ENCODE measurements at regions not wholly inside any gene's neighbourhood (a gene's known extent, or its start where the extent isn't known, plus 50 kb on each side); places are given as distances from the start of the nearest gene placed in this dataset.

DNA sequence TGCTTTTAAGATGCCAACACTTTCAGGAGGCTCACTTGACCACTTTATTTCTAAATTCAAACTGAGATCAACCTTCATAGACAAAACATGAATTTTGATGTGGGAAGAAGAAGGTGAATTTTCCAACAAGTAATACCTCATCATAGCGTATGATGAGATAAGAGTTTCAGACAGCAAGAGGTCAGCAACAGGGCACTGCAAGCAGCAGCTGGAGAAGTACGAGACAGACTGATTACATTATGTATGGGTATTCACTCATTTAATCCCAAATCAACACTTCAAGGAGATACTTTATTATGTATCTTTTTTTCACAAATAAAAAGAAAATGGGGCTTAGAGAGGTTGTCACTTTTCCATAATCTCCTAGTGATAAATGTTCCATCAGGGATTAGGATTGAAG, 389.8 kb downstream of the TBC1D4 start:
- no peaks in the 10 kb centered on the region for H3K9me3 ChIP-seq (ENCODE audit: control insufficient read depth in 4 of 4, insufficient read depth in 3 of 4, low read length in 3 of 4)
- WGBS, 2 donors, result 75 to 80% methylated on average over 2 of the region's 2 CpGs
- ATAC-seq (ENCODE audit: insufficient read depth, low FRiP score), result no peak

DNA sequence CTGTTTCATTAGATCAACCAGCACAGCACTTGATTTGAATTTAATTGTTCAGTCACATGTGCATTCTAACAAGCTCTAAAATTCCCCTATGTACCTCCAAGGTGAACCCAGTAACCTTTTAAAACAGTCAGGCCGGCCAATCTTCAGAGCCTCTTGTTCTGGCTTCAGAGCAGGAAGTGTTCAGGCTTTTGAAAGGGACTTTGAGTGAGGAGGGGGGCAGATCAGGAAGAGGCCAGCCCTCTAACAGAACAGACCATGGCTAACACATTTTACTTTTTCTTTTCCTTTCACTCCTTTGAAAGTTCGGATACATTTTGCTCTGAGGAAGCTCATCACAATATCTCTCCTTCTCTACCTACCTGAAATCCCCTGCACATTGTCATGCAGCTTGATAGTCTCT, 390.3 kb downstream of the TBC1D4 start:
- no peaks in the 10 kb centered on the region for H3K36me3 ChIP-seq (ENCODE audit: control insufficient read depth in 4 of 4, insufficient read depth in 4 of 4, low read length in 4 of 4)
- no peaks in the 10 kb centered on the region for H3K27me3 ChIP-seq (ENCODE audit: control insufficient read depth in 3 of 3, insufficient read depth in 3 of 3, low read length in 2 of 3)
- H3K9ac ChIP-seq (ENCODE audit: insufficient read depth in 1 of 2, low read length in 2 of 2), result no peak overlapping the region
- no peak overlapping the region for H3K4me3 ChIP-seq
- H3K9me3 ChIP-seq (ENCODE audit: control insufficient read depth in 4 of 4, insufficient read depth in 3 of 4, low read length in 3 of 4), result no peaks in the 10 kb centered on the region
- peaks cover 0 to 9% (median 0%) of the 10 kb centered on the region in 5 donors for H3K4me1 ChIP-seq (ENCODE audit: control insufficient read depth in 5 of 5, insufficient read depth in 5 of 5, low read length in 5 of 5)
- WGBS, 2 donors, result 42 to 52% methylated on average over 2 of the region's 2 CpGs
- TF ChIP-seq, protein P1, sequence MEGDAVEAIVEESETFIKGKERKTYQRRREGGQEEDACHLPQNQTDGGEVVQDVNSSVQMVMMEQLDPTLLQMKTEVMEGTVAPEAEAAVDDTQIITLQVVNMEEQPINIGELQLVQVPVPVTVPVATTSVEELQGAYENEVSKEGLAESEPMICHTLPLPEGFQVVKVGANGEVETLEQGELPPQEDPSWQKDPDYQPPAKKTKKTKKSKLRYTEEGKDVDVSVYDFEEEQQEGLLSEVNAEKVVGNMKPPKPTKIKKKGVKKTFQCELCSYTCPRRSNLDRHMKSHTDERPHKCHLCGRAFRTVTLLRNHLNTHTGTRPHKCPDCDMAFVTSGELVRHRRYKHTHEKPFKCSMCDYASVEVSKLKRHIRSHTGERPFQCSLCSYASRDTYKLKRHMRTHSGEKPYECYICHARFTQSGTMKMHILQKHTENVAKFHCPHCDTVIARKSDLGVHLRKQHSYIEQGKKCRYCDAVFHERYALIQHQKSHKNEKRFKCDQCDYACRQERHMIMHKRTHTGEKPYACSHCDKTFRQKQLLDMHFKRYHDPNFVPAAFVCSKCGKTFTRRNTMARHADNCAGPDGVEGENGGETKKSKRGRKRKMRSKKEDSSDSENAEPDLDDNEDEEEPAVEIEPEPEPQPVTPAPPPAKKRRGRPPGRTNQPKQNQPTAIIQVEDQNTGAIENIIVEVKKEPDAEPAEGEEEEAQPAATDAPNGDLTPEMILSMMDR (IDR thresholded peaks at IDR 0.05; ENCODE audit: control extremely low read depth, extremely low read depth), result no peak
- no peak overlapping the region for H3K27ac ChIP-seq (ENCODE audit: low read depth in 1 of 2, low read length in 1 of 2)
- no peak for ATAC-seq (ENCODE audit: insufficient read depth, low FRiP score)
- peak in 2 of 3 donors; percentile 23 to 37 for DNase-seq

More for the DNA sequence above, 389.8 kb downstream of the TBC1D4 start:
- no peak overlapping the region for H3K4me3 ChIP-seq
- no peak overlapping the region for H3K9ac ChIP-seq (ENCODE audit: insufficient read depth in 1 of 2, low read length in 2 of 2)
- TF ChIP-seq, protein P1 (IDR thresholded peaks at IDR 0.05; ENCODE audit: control extremely low read depth, extremely low read depth), result no peak
- no peak overlapping the region for H3K27ac ChIP-seq (ENCODE audit: low read depth in 1 of 2, low read length in 1 of 2)
- H3K36me3 ChIP-seq (ENCODE audit: control insufficient read depth in 4 of 4, insufficient read depth in 4 of 4, low read length in 4 of 4), result no peaks in the 10 kb centered on the region
- no peak for DNase-seq
- no peaks in the 10 kb centered on the region for H3K27me3 ChIP-seq (ENCODE audit: control insufficient read depth in 3 of 3, insufficient read depth in 3 of 3, low read length in 2 of 3)
- peaks cover 0 to 9% (median 0%) of the 10 kb centered on the region in 5 donors for H3K4me1 ChIP-seq (ENCODE audit: control insufficient read depth in 5 of 5, insufficient read depth in 5 of 5, low read length in 5 of 5)

DNA sequence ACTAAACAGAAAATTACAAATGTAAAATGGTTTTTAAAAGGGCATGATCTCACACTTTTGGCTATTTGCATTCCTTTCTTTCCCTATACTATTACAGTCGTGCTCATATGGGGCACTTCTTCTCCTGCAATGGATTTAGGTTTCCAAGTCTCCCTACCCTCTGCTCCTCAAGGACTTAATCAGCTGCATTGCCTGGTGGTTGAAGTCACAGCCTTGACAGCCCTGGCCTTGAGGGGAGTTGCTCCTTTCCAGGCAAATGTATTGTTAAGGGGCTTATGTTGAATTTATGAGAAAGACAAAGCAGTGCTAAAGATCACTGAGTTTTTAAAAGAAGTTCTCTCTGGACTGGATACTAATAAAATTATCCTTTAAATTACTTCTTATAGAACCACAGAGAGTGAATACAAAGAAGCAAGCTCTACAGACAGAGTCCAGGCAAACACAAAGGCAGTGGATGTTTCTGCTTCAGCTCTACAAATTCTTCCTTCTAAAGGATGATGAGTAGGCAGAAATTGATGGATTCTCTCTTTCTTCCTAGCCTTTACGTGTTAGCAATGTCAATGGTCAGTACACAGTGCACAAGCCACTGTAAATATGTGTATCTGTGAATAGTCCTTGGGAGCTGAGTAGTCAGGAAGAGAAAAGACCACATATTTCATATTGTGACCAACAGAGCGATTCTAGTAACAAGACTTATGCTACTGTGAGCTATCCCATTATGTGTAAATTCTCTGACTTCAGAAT, 390.9 kb downstream of the TBC1D4 start:
- H3K27me3 ChIP-seq (ENCODE audit: control insufficient read depth in 3 of 3, insufficient read depth in 3 of 3, low read length in 2 of 3), result no peaks in the 10 kb centered on the region
- H3K4me1 ChIP-seq (ENCODE audit: control insufficient read depth in 5 of 5, insufficient read depth in 5 of 5, low read length in 5 of 5), result peaks cover 0 to 9% (median 0%) of the 10 kb centered on the region in 5 donors
- no peak overlapping the region for H3K9ac ChIP-seq (ENCODE audit: insufficient read depth in 1 of 2, low read length in 2 of 2)
- H3K36me3 ChIP-seq (ENCODE audit: control insufficient read depth in 4 of 4, insufficient read depth in 4 of 4, low read length in 4 of 4), result no peaks in the 10 kb centered on the region
- TF ChIP-seq, protein P1 (IDR thresholded peaks at IDR 0.05; ENCODE audit: control extremely low read depth, extremely low read depth), result no peak
- H3K4me3 ChIP-seq, result no peak overlapping the region
- no peaks in the 10 kb centered on the region for H3K9me3 ChIP-seq (ENCODE audit: control insufficient read depth in 4 of 4, insufficient read depth in 3 of 4, low read length in 3 of 4)
- H3K27ac ChIP-seq (ENCODE audit: low read depth in 1 of 2, low read length in 1 of 2), result no peak overlapping the region
- DNase-seq, result no peak
- ATAC-seq (ENCODE audit: insufficient read depth, low FRiP score), result no peak
- 72 to 82% methylated on average over 3 of the region's 3 CpGs for WGBS, 2 donors
